GM12872 (cell line): ENCODE measurements at regions not wholly inside any gene's neighbourhood (a gene's known extent, or its start where the extent isn't known, plus 50 kb on each side); places are given as distances from the start of the nearest gene placed in this dataset.

Experiments used
- TF ChIP-seq, protein P1 (sequence below): IDR thresholded peaks from 3 replicates; pipeline ENCODE4 v1.5.1; 2011; ENCODE audit warnings: low read depth, mild to moderate bottlenecking, low read length, moderate library complexity; ENCODE audit not compliant: insufficient read depth

DNA sequence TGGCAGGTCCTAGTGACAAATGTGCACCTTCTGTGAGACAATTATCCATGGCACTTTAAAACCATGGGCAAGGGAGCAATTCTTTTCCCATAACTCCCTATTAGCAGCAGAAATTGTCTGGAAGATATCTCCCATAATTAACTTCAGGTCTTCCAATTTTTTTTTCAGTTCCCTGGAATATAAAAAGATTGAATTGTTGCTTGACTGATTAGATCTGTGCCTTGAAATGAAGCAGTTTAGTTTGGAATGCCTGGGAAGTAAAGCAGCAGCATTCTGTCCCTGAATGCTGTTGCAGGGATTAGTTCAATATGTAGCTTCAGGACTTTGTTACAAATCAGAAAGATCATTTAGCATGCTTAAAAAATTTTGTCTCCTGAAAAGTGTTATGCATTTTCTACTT lies 137.0 kb upstream of the GOLGA6L4 start:
- TF ChIP-seq, protein P1, sequence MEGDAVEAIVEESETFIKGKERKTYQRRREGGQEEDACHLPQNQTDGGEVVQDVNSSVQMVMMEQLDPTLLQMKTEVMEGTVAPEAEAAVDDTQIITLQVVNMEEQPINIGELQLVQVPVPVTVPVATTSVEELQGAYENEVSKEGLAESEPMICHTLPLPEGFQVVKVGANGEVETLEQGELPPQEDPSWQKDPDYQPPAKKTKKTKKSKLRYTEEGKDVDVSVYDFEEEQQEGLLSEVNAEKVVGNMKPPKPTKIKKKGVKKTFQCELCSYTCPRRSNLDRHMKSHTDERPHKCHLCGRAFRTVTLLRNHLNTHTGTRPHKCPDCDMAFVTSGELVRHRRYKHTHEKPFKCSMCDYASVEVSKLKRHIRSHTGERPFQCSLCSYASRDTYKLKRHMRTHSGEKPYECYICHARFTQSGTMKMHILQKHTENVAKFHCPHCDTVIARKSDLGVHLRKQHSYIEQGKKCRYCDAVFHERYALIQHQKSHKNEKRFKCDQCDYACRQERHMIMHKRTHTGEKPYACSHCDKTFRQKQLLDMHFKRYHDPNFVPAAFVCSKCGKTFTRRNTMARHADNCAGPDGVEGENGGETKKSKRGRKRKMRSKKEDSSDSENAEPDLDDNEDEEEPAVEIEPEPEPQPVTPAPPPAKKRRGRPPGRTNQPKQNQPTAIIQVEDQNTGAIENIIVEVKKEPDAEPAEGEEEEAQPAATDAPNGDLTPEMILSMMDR = no peak

- TF ChIP-seq, protein P1 = no peak
Observed at GRCh38 chr15:84099181-84099580, 136.4 kb upstream of the GOLGA6L4 start.

DNA sequence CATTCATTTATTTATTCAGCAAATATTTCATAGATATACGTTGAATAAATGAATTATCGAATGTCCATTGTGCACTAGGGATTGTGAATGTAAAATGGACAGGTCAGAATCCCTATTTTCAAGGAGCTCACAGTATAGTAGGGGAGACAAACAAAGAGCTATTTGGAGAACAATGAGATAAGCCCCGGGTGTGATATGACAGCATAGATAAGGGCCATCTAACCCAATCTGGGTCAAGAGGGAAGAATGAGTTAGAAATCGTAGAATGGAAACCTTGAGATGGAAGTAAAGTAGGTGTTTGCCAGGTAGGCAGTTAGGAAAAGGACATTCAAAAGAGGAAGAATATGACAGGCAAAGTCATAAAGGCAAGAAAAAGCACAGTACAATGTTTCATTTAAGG lies 132.2 kb upstream of the GOLGA6L4 start:
- TF ChIP-seq, protein P1 = no peak

DNA sequence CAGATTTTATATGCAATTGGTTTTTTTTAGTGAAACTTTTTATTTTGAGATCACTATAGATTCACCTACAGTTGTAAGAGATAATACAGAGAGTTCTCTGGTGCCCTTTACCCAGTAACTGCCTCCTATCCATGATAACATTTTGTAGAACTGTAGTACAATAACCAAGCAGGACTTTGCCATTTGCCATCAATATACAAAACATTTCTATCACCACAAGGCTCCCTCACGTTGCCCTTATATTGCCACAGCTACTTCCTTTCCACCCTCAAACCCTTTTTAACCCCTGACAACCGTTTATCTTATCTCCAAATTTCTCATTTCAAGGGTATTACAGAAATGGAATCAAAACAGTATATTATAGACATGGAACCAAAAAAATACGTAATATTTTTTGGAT lies 130.7 kb upstream of the GOLGA6L4 start:
- TF ChIP-seq, protein P1 = no peak

DNA sequence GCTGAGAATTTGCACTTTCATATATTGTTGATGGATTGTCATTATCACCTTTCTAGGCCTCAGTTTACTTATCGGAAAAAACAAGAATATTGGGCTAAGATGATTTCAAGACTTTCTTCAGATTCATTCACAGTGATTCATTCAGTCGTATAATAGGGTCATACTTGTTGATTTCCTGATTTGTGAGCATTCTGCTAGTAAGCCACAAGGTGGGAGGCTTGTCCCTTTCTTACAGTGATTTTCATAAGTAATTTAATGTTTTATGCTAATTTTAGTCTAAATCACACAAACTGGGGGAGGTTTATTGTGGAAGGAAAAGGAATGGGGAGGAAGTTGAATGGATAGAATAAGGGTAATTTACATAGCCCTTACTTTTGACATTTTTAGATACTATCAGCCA lies 126.8 kb upstream of the GOLGA6L4 start:
- TF ChIP-seq, protein P1 = no peak

- TF ChIP-seq, protein P1 = no peak
Observed at GRCh38 chr15:84111575-84111974, 124.0 kb upstream of the GOLGA6L4 start.

DNA sequence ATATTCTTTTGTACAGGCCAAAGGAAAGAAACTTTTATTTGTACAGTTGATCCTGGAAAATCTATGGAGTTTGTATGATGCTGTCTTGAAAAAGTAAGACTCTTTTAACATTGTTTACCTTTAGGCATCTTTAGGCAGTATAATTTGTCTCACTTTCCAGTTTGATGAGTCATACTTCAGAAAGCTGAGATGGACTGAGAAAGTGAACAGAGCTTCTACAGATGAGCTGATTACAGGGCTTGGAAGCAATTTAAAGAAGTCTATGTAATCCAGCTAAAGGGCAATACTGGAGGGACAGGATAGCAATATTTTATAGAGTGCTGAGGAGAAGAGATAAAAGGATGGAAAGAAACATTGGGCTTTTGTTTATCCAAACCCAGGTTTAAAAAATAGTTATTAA lies 123.5 kb upstream of the GOLGA6L4 start:
- TF ChIP-seq, protein P1 = no peak

DNA sequence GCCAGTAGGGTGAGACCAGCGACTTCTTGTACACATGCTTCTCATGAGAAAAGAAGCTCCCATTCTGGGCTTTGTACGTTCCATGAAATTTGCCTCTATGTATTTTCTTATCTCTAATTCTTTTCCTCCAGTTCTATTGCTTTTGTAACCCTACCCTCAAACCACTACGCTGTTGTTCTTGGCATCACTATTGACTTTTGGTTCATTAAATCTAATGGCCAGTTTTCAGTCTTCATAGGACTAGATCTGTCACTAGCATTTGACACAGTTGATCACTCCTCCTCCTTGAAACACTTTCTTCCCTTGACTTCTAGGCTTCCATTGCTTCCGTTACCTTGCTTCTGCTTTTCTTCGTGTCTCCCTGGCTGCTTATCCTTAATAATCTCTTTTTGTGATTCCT lies 121.7 kb upstream of the GOLGA6L4 start:
- TF ChIP-seq, protein P1 = no peak
